ENCODE measurements at regions not wholly inside any gene's neighbourhood (a gene's known extent, or its start where the extent isn't known, plus 50 kb on each side); places are given as distances from the start of the nearest gene placed in this dataset.

GRCh38 chr5:122629121-122629677, 145.7 kb upstream of the SNX2 start:
- TF ChIP-seq CTCF (IDR thresholded peaks at IDR 0.05) (no peak), POLR2A (IDR thresholded peaks at IDR 0.05) (no peak)
